Peyer's patch (tissue), 4 donors: ENCODE measurements at regions not wholly inside any gene's neighbourhood (a gene's known extent, or its start where the extent isn't known, plus 50 kb on each side); places are given as distances from the start of the nearest gene placed in this dataset.

Experiments
- CTCF ChIP-seq, 6 experiments: fragments of 450-650 bp in 4 of 6; fragments of 200-600 bp in 2 of 6; sonication (generic) in 1 of 6; IDR thresholded peaks; one replicate each; pipeline ENCODE4 v1.5.1; 2017 to 2019; ENCODE audit warnings: antibody characterized with exemption in 6 of 6, mild to moderate bottlenecking in 3 of 6, moderate library complexity in 1 of 6
- POLR2A ChIP-seq, 2 donors: fragments of 450-650 bp; IDR thresholded peaks; one replicate each; pipeline ENCODE4 v1.5.1; 2017; ENCODE audit warnings: antibody characterized with exemption in 2 of 2, mild to moderate bottlenecking in 2 of 2, moderate library complexity in 2 of 2

DNA sequence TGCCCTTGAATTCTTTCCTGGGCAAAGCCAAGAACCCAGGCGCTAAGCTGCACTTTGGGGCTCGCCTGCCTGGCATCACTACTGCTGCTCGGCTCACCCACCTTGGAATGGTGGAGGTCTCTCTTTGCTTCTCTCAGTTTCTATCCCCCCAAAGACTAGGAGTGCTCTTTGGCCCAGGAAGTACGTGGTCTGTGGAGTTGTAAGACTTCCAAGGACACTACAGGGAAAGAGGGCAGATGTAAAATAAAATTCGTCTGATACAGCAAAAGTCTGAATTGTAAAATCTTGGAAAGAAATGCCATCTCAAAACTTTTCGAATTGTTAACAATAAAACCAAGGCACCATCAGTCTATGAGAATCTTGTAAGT lies 52.5 kb upstream of the MAP1LC3B2 start:
- TF ChIP-seq CTCF (IDR thresholded peaks at IDR 0.05): no peak
- no peak for TF ChIP-seq POLR2A (IDR thresholded peaks at IDR 0.05)
